HepG2 (cell line): ENCODE measurements at regions not wholly inside any gene's neighbourhood (a gene's known extent, or its start where the extent isn't known, plus 50 kb on each side); places are given as distances from the start of the nearest gene placed in this dataset.

Source experiments
- ATAC-seq: fragments of 200-7000 bp; cut with Tn5 transposase; 3 replicates; pipeline ENCODE4 v1.9.1; 2020; ENCODE audit warnings: mild to moderate bottlenecking, moderate library complexity
- BruUV-seq: library from RNA; stranded (reverse); fragments of 400-500 nt; replicated peaks from 2 replicates; lab custom pipeline; 2021; lab: Mats Ljungman, UMichigan
- CTCF ChIA-PET: fragments of 300-600 bp; formaldehyde crosslinking; extraction: SDS; loops from one replicate; lab custom pipeline; 2021; ENCODE audit warnings: low total read pairs, inconsistent platforms, low intra/inter-chr PET ratio; lab: Yijun Ruan, JAX
- POLR2A ChIA-PET: fragments of 350-600 bp; sonication (Branson Sonifier 250); formaldehyde crosslinking; loops from one replicate; lab custom pipeline; 2020; ENCODE audit warnings: antibody characterized with exemption, inconsistent platforms; lab: Yijun Ruan, JAX
- DNase-seq: peaks from one replicate; pipeline ENCODE4 v3.0.0-alpha.2; 2015; ENCODE audit warnings: low spot score
- FAIRE-seq: peaks from 3 replicates; lab custom pipeline; 2011; peaks lifted over from hg19 to GRCh38; lab: Jason Lieb, UNC
- H2AFZ ChIP-seq: one replicate; pipeline ENCODE4 v1.6.1; 2011; ENCODE audit warnings: low read length, inconsistent platforms
- H3K27ac ChIP-seq: fragments of 300-600 bp; 3 replicates; pipeline ENCODE4 v1.8.0; 2011; ENCODE audit warnings: mixed run types, mild to moderate bottlenecking, mixed read lengths, low read length, inconsistent platforms; ENCODE audit not compliant: insufficient read depth; ENCODE audit errors: extremely low read length
- H3K27me3 ChIP-seq, 2 experiments: fragments of 200-600 bp in 1 of 2; 2 replicates in 1 of 2; 3 replicates in 1 of 2; pipeline versions ENCODE4 v1.6.0 to v1.8.0; 2011; ENCODE audit warnings: low read length in 2 of 2, mild to moderate bottlenecking in 2 of 2, moderate library complexity in 2 of 2, inconsistent platforms in 1 of 2; ENCODE audit not compliant: insufficient read depth in 2 of 2, control insufficient read depth in 1 of 2
- H3K36me3 ChIP-seq, 2 experiments: fragments of 200-600 bp in 1 of 2; replicated peaks in 1 of 2; 2 replicates in 1 of 2; 3 replicates in 1 of 2; pipeline versions ENCODE4 v1.5.1 to v1.8.0; 2011; ENCODE audit warnings: low read length in 2 of 2, inconsistent platforms in 1 of 2; ENCODE audit not compliant: insufficient read depth in 2 of 2, control insufficient read depth in 1 of 2
- H3K4me1 ChIP-seq: 2 replicates; pipeline ENCODE4 v1.5.1; 2012; ENCODE audit warnings: low read length, inconsistent platforms; ENCODE audit not compliant: insufficient read depth
- H3K4me2 ChIP-seq: 2 replicates; pipeline ENCODE4 v1.6.0; 2011; ENCODE audit warnings: low read depth, low read length, inconsistent platforms
- H3K4me3 ChIP-seq, 3 experiments: fragments of 200-600 bp in 1 of 3; sonication (generic), shearing (Covaris generic) in 1 of 3; replicated peaks in 1 of 3; 2 replicates each; pipeline ENCODE4 v1.5.1; 2011 to 2016; ENCODE audit warnings: low read length in 3 of 3, inconsistent platforms in 2 of 3, low read depth in 2 of 3, mild to moderate bottlenecking in 2 of 3, control low read depth in 1 of 3, mixed read lengths in 1 of 3; ENCODE audit not compliant: insufficient read depth in 1 of 3
- H3K79me2 ChIP-seq: one replicate; pipeline ENCODE4 v1.6.1; 2011; ENCODE audit warnings: low read length, inconsistent platforms; ENCODE audit not compliant: insufficient read depth
- H3K9ac ChIP-seq: 2 replicates; pipeline ENCODE4 v1.6.0; 2011; ENCODE audit warnings: mild to moderate bottlenecking, low read depth, low read length, inconsistent platforms; ENCODE audit not compliant: insufficient read depth
- H3K9me3 ChIP-seq: 2 replicates; pipeline ENCODE4 v1.5.1; 2012; ENCODE audit warnings: mild to moderate bottlenecking, low read length
- H4K20me1 ChIP-seq: 2 replicates; pipeline ENCODE4 v1.6.0; 2011; ENCODE audit warnings: inconsistent platforms, mild to moderate bottlenecking, low read length, moderate library complexity; ENCODE audit not compliant: insufficient read depth
- ESRRA ChIP-seq: sonication (generic); formaldehyde crosslinking; IDR thresholded peaks from 2 replicates; pipeline ENCODE4 v1.5.1; 2020; ENCODE audit warnings: mild to moderate bottlenecking, low read depth, missing genetic modification reagents
- HNRNPLL ChIP-seq: fragments of 200-400 bp; formaldehyde crosslinking; IDR thresholded peaks from 2 replicates; pipeline ENCODE4 v1.6.1; 2017; ENCODE audit warnings: mild to moderate bottlenecking, low read depth, low read length; ENCODE audit not compliant: poor library complexity, severe bottlenecking
- KDM2A ChIP-seq: sonication (generic); formaldehyde crosslinking; IDR thresholded peaks from 2 replicates; pipeline ENCODE4 v1.4.0; 2020; ENCODE audit warnings: low read depth, missing genetic modification reagents, borderline replicate concordance
- PAX8 ChIP-seq: sonication (generic); formaldehyde crosslinking; IDR thresholded peaks from 2 replicates; pipeline ENCODE4 v1.8.0; 2022; ENCODE audit warnings: mild to moderate bottlenecking, missing genetic modification reagents, borderline replicate concordance
- SOX5 ChIP-seq: IDR thresholded peaks from 2 replicates; pipeline ENCODE4 v1.6.1; 2016; ENCODE audit warnings: borderline replicate concordance
- SSRP1 ChIP-seq: IDR thresholded peaks from 2 replicates; pipeline ENCODE4 v1.6.1; 2016; ENCODE audit warnings: control low read depth
- ZNF414 ChIP-seq: sonication (generic); formaldehyde crosslinking; IDR thresholded peaks from 2 replicates; pipeline ENCODE4 v1.5.0; 2020; ENCODE audit warnings: missing genetic modification reagents
- WGBS: methylation state at CpG from one replicate; pipeline ENCODE4 v1.1.6; 2017; ENCODE audit warnings: low lambda C conversion rate; 5-methylcytosine and 5-hydroxymethylcytosine counted together
- in situ Hi-C: cut with HindIII; loops from 2 replicates; pipeline ENCODE4 v1.10.0; 2017; ENCODE audit warnings: low pct_unique_long_range_greater_than_20kb; ENCODE audit not compliant: extremely low pct_ligation_motif_present
- intact Hi-C: fragments of 100-400 bp; cut with micrococcal nuclease; formaldehyde crosslinking; loops from one replicate; pipeline ENCODE4 v1.10.0; 2022; ENCODE audit not compliant: unreplicated experiment

- no TSS peak for BruUV-seq
- no peak overlapping the region for H3K4me3 ChIP-seq
- no peak for ATAC-seq
- no peaks in the 10 kb centered on the region for H3K79me2 ChIP-seq
- POLR2A ChIA-PET, result no interaction called here
- in situ Hi-C loops, result no loop called here
- no peak overlapping the region for H2AFZ ChIP-seq
- CTCF ChIA-PET, result no interaction called here
- H3K4me2 ChIP-seq, result no peak overlapping the region
- intact Hi-C loops, result no loop called here
- no peaks in the 10 kb centered on the region for H3K36me3 ChIP-seq
- no peak for TF ChIP-seq ESRRA
- TF ChIP-seq PAX8, result no peak
- no peaks in the 10 kb centered on the region for H4K20me1 ChIP-seq
- H3K9me3 ChIP-seq, result no peaks in the 10 kb centered on the region
- no peak overlapping the region for H3K27ac ChIP-seq
- WGBS, result 4% methylated on average over 3 of the region's 3 CpGs
- H3K4me1 ChIP-seq, result no peaks in the 10 kb centered on the region
- DNase-seq, result no peak
- H3K27me3 ChIP-seq, result no peaks in the 10 kb centered on the region; a peak in 1 of 5 replicates
- FAIRE-seq, result no peak
- H3K9ac ChIP-seq, result no peak overlapping the region
Measured at GRCh38 chr13:34322743-34323074, 504.8 kb downstream of the RFC3 start.

GRCh38 chr13:34335014-34336007 is 517.4 kb downstream of the RFC3 start:
- Histone ChIP-seq H3K27me3 (peaks cover 0 to 14% of the 10 kb centered on the region in 2 experiments; a peak in 2 of 5 replicates), H3K4me3 (no peak overlapping the region), H4K20me1 (no peaks in the 10 kb centered on the region), H3K4me2 (no peak overlapping the region), H3K36me3 (no peaks in the 10 kb centered on the region), H3K4me1 (no peaks in the 10 kb centered on the region), H2AFZ (no peak overlapping the region), H3K79me2 (no peaks in the 10 kb centered on the region), H3K9ac (no peak overlapping the region), H3K9me3 (no peaks in the 10 kb centered on the region), H3K27ac (no peak overlapping the region)
- in situ Hi-C loops, result no loop called here
- intact Hi-C loops, result no loop called here
- TF ChIP-seq HNRNPLL (no peak), SOX5 (CRISPR knock-in tag) (no peak), SSRP1 (CRISPR knock-in tag) (no peak), ZNF414 (CRISPR knock-in tag) (no peak), KDM2A (CRISPR knock-in tag) (no peak)
- ATAC-seq (no peak), FAIRE-seq (no peak), DNase-seq (no peak)
- CTCF ChIA-PET, result no interaction called here
- WGBS, result 44% methylated on average over 20 of the region's 20 CpGs
- POLR2A ChIA-PET, result no interaction called here
- BruUV-seq, result no TSS peak
